K562 (cell line): ENCODE measurements at regions not wholly inside any gene's neighbourhood (a gene's known extent, or its start where the extent isn't known, plus 50 kb on each side); places are given as distances from the start of the nearest gene placed in this dataset.

ENCODE experiments used
- ATAC-seq: fragments of 200-7000 bp; cut with Tn5 transposase; 3 replicates; pipeline ENCODE4 v1.9.1; 2020; ENCODE audit warnings: moderate library complexity
- BruUV-seq: library from RNA; stranded (reverse); fragments of 400-500 nt; replicated peaks from 2 replicates; lab custom pipeline; 2021; lab: Mats Ljungman, UMichigan
- CTCF ChIA-PET: fragments of 300-600 bp; formaldehyde crosslinking; extraction: SDS; loops from one replicate; lab custom pipeline; 2021; ENCODE audit warnings: low intra/inter-chr PET ratio; lab: Yijun Ruan, JAX
- POLR2A ChIA-PET: fragments of 300-600, 350-650 bp; sonication (Branson Sonifier 250); formaldehyde crosslinking; extraction: SDS; loops from one replicate; lab custom pipeline; 2021; ENCODE audit warnings: antibody characterized with exemption, inconsistent platforms; lab: Yijun Ruan, JAX
- DNase-seq, 4 experiments: peaks; one replicate each; pipeline versions ENCODE4 v3.0.0 to v3.0.0-alpha.2; 2011 to 2018; ENCODE audit warnings: low spot score in 3 of 4, mixed read lengths in 3 of 4; ENCODE audit errors: extremely low read depth in 1 of 4
- FAIRE-seq: peaks from 2 replicates; lab custom pipeline; 2011; peaks lifted over from hg19 to GRCh38; lab: Jason Lieb, UNC
- H2AFZ ChIP-seq: 2 replicates; pipeline ENCODE4 v1.6.0; 2011; ENCODE audit warnings: low read depth, low read length, control low read depth, inconsistent platforms
- H3K27ac ChIP-seq: fragments of 200-600 bp; 3 replicates; pipeline ENCODE4 v1.8.0; 2011; ENCODE audit warnings: low read depth, mild to moderate bottlenecking, control low read depth, inconsistent platforms, low read length, moderate library complexity, mixed read lengths; ENCODE audit errors: extremely low read depth
- H3K27me3 ChIP-seq, 2 experiments: fragments of 300-600 bp in 1 of 2; 2 replicates in 1 of 2; 3 replicates in 1 of 2; pipeline versions ENCODE4 v1.6.0 to v1.8.0; 2011; ENCODE audit warnings: inconsistent platforms in 2 of 2, low read length in 2 of 2, mild to moderate bottlenecking in 1 of 2, mixed read lengths in 1 of 2, moderate library complexity in 1 of 2; ENCODE audit not compliant: control insufficient read depth in 2 of 2, insufficient read depth in 2 of 2
- H3K36me3 ChIP-seq: fragments of 300-600 bp; 3 replicates; pipeline ENCODE4 v1.8.0; 2011; ENCODE audit warnings: mild to moderate bottlenecking, low read length, inconsistent platforms; ENCODE audit not compliant: control insufficient read depth, insufficient read depth
- H3K4me1 ChIP-seq, 2 experiments: fragments of 200-600 bp in 1 of 2; replicated peaks in 1 of 2; 2 replicates in 1 of 2; 3 replicates in 1 of 2; pipeline versions ENCODE4 v1.5.1 to v1.8.0; 2011; ENCODE audit warnings: inconsistent platforms in 2 of 2, low read length in 2 of 2, mild to moderate bottlenecking in 1 of 2, mixed read lengths in 1 of 2, moderate library complexity in 1 of 2; ENCODE audit not compliant: control insufficient read depth in 2 of 2, insufficient read depth in 2 of 2
- H3K4me2 ChIP-seq: 2 replicates; pipeline ENCODE4 v1.6.1; 2011; ENCODE audit warnings: low read length, control low read depth, inconsistent platforms, mixed read lengths; ENCODE audit not compliant: insufficient read depth
- H3K4me3 ChIP-seq: fragments of 200-600 bp; sonication (generic), shearing (Covaris generic); 2 replicates; pipeline ENCODE4 v1.5.1; 2016; ENCODE audit warnings: control low read depth, inconsistent platforms
- H3K79me2 ChIP-seq: fragments of 200-600 bp; 3 replicates; pipeline ENCODE4 v1.8.0; 2011; ENCODE audit warnings: low read length, inconsistent platforms; ENCODE audit not compliant: control insufficient read depth, insufficient read depth
- H3K9ac ChIP-seq, 2 experiments: 2 replicates each; pipeline versions ENCODE4 v1.6.0 to v1.6.1; 2011; ENCODE audit warnings: low read depth in 2 of 2, low read length in 2 of 2, control low read depth in 1 of 2, inconsistent platforms in 1 of 2, mild to moderate bottlenecking in 1 of 2, mixed read lengths in 1 of 2; ENCODE audit not compliant: insufficient read depth in 1 of 2
- H3K9me1 ChIP-seq: one replicate; pipeline ENCODE4 v1.6.0; 2011; ENCODE audit warnings: inconsistent platforms, mild to moderate bottlenecking, low read length, moderate library complexity; ENCODE audit not compliant: control insufficient read depth, insufficient read depth
- H3K9me3 ChIP-seq: replicated peaks from 2 replicates; pipeline ENCODE4 v1.5.1; 2011; ENCODE audit warnings: low read depth, low read length, inconsistent platforms; ENCODE audit not compliant: control insufficient read depth, insufficient read depth
- H4K20me1 ChIP-seq: replicated peaks from 2 replicates; pipeline ENCODE4 v1.6.1; 2011; ENCODE audit warnings: low read length, inconsistent platforms, mixed read lengths; ENCODE audit not compliant: control insufficient read depth, insufficient read depth
- C11orf30 ChIP-seq: fragments of 450-650 bp; IDR thresholded peaks from 2 replicates; pipeline ENCODE4 v1.6.1; 2016; ENCODE audit warnings: low read depth, mild to moderate bottlenecking
- CSDE1 ChIP-seq, 2 experiments: fragments of 450-650 bp; IDR thresholded peaks; 2 replicates each; pipeline ENCODE4 v1.6.1; 2016; ENCODE audit warnings: mild to moderate bottlenecking in 1 of 2
- HCFC1 ChIP-seq: IDR thresholded peaks from 2 replicates; pipeline ENCODE4 v1.6.1; 2012; ENCODE audit warnings: low read depth, low read length, improper control_type of control experiment
- HMG20B ChIP-seq: fragments of 250-450 bp; sonication (Bioruptor Pico); IDR thresholded peaks from 2 replicates; pipeline ENCODE4 v1.5.0; 2021; ENCODE audit warnings: mild to moderate bottlenecking
- MEF2A ChIP-seq: IDR thresholded peaks from 2 replicates; pipeline ENCODE4 v1.6.1; 2011; ENCODE audit warnings: low read depth, mild to moderate bottlenecking, low read length, moderate library complexity; ENCODE audit not compliant: control insufficient read depth
- RBM34 ChIP-seq: fragments of 200-400 bp; formaldehyde crosslinking; IDR thresholded peaks from 2 replicates; pipeline ENCODE4 v1.6.1; 2018; ENCODE audit warnings: low read length, borderline replicate concordance; ENCODE audit not compliant: insufficient read depth
- ZC3H4 ChIP-seq: sonication (generic); formaldehyde crosslinking; IDR thresholded peaks from 2 replicates; pipeline ENCODE4 v1.9.0; 2021; ENCODE audit warnings: missing genetic modification reagents, borderline replicate concordance
- ZNF133 ChIP-seq: fragments of 250-450 bp; sonication (Bioruptor Pico); IDR thresholded peaks from 2 replicates; pipeline ENCODE4 v1.4.0; 2020; ENCODE audit warnings: mild to moderate bottlenecking
- ZNF57 ChIP-seq: fragments of 450-650 bp; formaldehyde crosslinking; IDR thresholded peaks from 2 replicates; pipeline ENCODE4 v1.4.0; 2020; ENCODE audit warnings: mild to moderate bottlenecking, moderate library complexity
- WGBS: fragments of 100-300 bp; shearing (Covaris generic); methylation state at CpG from one replicate; pipeline ENCODE4 v1.1.6; 2016; ENCODE audit warnings: low coverage, mixed read lengths; ENCODE audit not compliant: insufficient coverage; ENCODE audit errors: missing lambda C conversion rate; 5-methylcytosine and 5-hydroxymethylcytosine counted together
- in situ Hi-C: fragments of 300-500 bp; cut with MboI; formaldehyde crosslinking; loops from 4 replicates; pipeline ENCODE4 v1.15.0; 2018; ENCODE audit warnings: inconsistent platforms, mixed read lengths
- intact Hi-C: fragments of 100-400 bp; cut with micrococcal nuclease; formaldehyde crosslinking; loops from 2 replicates; pipeline ENCODE4 v1.14.2; 2022
- TF ChIP-seq, protein P1 (sequence below): sonication (generic); formaldehyde crosslinking; IDR thresholded peaks from 2 replicates; pipeline ENCODE4 v1.8.0; 2023; ENCODE audit warnings: missing genetic modification reagents, mild to moderate bottlenecking, borderline replicate concordance
- TF ChIP-seq, protein P2 (sequence below): fragments of 250-450 bp; sonication (Bioruptor Pico); IDR thresholded peaks from 2 replicates; pipeline ENCODE4 v1.8.0; 2022; ENCODE audit warnings: moderate library complexity, mild to moderate bottlenecking, inconsistent platforms
- TF ChIP-seq, protein P3 (sequence below): sonication (generic); formaldehyde crosslinking; IDR thresholded peaks from 2 replicates; pipeline ENCODE4 v1.9.0; 2022; ENCODE audit warnings: mild to moderate bottlenecking, missing genetic modification reagents

DNA sequence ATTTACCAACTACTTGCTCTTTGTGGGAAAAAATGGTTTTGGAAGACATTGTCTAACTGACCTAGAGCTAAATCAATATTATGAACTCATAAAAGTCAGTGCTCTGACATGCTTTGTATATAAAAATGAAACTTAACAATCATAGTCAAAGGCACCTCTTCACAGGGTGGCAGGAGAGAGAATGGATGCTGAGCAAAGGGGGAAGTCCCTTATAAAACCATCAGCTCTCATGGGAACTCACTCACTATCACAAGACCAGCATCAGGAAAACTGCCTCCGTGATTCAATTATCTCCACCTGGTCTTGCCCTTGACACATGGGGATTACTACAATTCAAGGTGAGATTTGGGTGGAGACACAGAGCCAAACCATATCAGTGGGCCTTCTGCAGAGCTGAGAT is 417.6 kb upstream of the AUTS2 start (continued):
- TF ChIP-seq, protein P1, sequence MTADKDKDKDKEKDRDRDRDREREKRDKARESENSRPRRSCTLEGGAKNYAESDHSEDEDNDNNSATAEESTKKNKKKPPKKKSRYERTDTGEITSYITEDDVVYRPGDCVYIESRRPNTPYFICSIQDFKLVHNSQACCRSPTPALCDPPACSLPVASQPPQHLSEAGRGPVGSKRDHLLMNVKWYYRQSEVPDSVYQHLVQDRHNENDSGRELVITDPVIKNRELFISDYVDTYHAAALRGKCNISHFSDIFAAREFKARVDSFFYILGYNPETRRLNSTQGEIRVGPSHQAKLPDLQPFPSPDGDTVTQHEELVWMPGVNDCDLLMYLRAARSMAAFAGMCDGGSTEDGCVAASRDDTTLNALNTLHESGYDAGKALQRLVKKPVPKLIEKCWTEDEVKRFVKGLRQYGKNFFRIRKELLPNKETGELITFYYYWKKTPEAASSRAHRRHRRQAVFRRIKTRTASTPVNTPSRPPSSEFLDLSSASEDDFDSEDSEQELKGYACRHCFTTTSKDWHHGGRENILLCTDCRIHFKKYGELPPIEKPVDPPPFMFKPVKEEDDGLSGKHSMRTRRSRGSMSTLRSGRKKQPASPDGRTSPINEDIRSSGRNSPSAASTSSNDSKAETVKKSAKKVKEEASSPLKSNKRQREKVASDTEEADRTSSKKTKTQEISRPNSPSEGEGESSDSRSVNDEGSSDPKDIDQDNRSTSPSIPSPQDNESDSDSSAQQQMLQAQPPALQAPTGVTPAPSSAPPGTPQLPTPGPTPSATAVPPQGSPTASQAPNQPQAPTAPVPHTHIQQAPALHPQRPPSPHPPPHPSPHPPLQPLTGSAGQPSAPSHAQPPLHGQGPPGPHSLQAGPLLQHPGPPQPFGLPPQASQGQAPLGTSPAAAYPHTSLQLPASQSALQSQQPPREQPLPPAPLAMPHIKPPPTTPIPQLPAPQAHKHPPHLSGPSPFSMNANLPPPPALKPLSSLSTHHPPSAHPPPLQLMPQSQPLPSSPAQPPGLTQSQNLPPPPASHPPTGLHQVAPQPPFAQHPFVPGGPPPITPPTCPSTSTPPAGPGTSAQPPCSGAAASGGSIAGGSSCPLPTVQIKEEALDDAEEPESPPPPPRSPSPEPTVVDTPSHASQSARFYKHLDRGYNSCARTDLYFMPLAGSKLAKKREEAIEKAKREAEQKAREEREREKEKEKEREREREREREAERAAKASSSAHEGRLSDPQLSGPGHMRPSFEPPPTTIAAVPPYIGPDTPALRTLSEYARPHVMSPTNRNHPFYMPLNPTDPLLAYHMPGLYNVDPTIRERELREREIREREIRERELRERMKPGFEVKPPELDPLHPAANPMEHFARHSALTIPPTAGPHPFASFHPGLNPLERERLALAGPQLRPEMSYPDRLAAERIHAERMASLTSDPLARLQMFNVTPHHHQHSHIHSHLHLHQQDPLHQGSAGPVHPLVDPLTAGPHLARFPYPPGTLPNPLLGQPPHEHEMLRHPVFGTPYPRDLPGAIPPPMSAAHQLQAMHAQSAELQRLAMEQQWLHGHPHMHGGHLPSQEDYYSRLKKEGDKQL (CRISPR knock-in tag), result no peak
- TF ChIP-seq ZC3H4 (CRISPR knock-in tag) (no peak), HMG20B (no peak)

DNA sequence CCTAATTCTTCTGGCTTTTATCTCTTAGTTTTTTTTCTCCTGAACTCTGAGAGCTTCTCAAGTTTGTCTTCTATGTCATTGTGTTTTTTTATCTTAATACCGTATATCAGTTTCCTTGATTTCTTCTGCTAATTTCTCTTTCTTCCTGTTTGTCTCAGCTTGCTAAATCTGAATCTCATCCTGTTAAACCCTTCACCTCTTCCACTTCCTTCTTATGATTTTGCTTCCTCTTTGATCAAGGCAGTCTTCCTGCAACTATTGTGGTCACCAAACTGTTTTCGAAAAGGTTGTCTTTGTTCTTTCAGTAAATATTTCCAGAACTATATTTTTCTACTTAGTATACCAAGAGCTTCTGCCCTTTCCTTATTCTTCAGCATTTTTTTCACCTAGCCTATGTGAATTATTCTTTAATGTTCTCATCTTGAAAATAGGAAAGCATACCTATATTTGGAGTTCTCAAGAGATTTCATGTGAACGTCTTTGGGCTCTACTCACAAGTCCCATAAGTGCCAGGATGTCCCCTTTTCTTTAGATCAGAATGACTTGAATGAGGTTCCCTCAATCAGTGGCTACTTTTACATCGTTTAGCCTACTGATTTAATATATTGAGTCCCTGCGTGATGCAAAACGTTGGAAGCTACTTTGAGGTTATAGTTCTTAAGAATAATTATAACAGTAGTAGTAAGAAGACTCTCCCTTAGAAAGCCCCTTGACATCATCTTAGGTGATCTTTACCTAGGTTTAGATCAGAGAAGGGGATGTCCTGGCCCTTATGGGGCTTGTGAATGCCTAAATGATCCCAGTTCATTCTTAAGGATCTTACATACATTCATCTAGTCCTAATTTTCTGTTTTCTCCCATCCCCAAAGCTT is 415.4 kb upstream of the AUTS2 start:
- H3K4me1 ChIP-seq, result no peaks in the 10 kb centered on the region
- no peak for ATAC-seq
- TF ChIP-seq CSDE1 (IDR thresholded peaks at IDR 0.05), result no peak
- TF ChIP-seq, protein P2, sequence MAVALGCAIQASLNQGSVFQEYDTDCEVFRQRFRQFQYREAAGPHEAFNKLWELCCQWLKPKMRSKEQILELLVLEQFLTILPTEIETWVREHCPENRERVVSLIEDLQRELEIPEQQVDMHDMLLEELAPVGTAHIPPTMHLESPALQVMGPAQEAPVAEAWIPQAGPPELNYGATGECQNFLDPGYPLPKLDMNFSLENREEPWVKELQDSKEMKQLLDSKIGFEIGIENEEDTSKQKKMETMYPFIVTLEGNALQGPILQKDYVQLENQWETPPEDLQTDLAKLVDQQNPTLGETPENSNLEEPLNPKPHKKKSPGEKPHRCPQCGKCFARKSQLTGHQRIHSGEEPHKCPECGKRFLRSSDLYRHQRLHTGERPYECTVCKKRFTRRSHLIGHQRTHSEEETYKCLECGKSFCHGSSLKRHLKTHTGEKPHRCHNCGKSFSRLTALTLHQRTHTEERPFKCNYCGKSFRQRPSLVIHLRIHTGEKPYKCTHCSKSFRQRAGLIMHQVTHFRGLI, result no peak
- TF ChIP-seq ZNF133 (CRISPR knock-in tag), result no peak
- no peak for TF ChIP-seq ZNF57 (CRISPR knock-in tag)
- TF ChIP-seq C11orf30, result no peak
- TF ChIP-seq HCFC1, result no peak
- TF ChIP-seq, protein P3, sequence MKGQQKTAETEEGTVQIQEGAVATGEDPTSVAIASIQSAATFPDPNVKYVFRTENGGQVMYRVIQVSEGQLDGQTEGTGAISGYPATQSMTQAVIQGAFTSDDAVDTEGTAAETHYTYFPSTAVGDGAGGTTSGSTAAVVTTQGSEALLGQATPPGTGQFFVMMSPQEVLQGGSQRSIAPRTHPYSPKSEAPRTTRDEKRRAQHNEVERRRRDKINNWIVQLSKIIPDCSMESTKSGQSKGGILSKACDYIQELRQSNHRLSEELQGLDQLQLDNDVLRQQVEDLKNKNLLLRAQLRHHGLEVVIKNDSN (CRISPR knock-in tag), result no peak
- no peak for TF ChIP-seq MEF2A
- no peak for TF ChIP-seq RBM34
- TF ChIP-seq, all 486 proteins: peak for 0
- in situ Hi-C loops (no loop called here), intact Hi-C loops (no loop called here)
- FAIRE-seq (no peak), DNase-seq (no peak)
- Histone ChIP-seq H4K20me1 (no peaks in the 10 kb centered on the region), H3K9me1 (no peaks in the 10 kb centered on the region), H3K79me2 (no peaks in the 10 kb centered on the region), H3K9ac (no peak overlapping the region), H3K4me3 (no peak overlapping the region), H2AFZ (no peak overlapping the region), H3K27ac (no peak overlapping the region), H3K4me2 (no peak overlapping the region), H3K27me3 (peaks cover 0 to 4% of the 10 kb centered on the region in 2 experiments; a peak in 1 of 5 replicates), H3K36me3 (no peaks in the 10 kb centered on the region), H3K9me3 (no peaks in the 10 kb centered on the region)
- WGBS, result under 1% methylated on average over 6 of the region's 6 CpGs
- CTCF ChIA-PET, result no interaction called here
- POLR2A ChIA-PET, result interaction anchor here (1.2 kb wide), 1 partner anchor 21 kb away, joined by 3 read pairs; no protein-coding TSS in a partner anchor
- BruUV-seq, result no TSS peak
